ENCODE measurements at regions not wholly inside any gene's neighbourhood (a gene's known extent, or its start where the extent isn't known, plus 50 kb on each side); places are given as distances from the start of the nearest gene placed in this dataset.
A peak's percentile ranks its signal among the peaks of the same experiment; 100 is the strongest.
"Not testable (repeated sequence)": the region's sequence is repeated elsewhere in the genome, so short reads cannot be mapped to it uniquely, and the experiment has no call there.

DNA sequence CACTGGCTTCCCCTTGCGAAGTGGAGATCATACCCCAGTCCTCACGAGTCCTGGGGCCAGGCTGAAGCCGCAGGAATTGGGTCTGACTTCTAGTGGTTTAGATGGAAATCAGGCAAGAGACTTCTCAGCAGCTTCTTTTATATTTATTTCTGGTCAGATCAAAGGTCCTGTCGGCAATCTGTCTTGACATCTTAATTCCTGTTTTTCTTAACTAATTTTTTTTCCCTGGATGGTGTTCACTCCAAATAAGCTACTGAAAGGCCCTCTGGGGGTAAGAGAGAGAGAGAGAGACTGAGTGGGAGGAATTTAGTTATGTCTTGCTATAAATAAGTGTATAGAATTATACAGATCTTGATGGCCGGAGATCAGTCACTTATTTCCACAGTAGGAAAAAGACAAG, 698.7 kb upstream of the TBX3 start:
- no peak for DNase-seq

- DNase-seq: no peak
These were observed 696.7 kb upstream of the TBX3 start for GRCh38 chr12:115380546-115381120.

DNA sequence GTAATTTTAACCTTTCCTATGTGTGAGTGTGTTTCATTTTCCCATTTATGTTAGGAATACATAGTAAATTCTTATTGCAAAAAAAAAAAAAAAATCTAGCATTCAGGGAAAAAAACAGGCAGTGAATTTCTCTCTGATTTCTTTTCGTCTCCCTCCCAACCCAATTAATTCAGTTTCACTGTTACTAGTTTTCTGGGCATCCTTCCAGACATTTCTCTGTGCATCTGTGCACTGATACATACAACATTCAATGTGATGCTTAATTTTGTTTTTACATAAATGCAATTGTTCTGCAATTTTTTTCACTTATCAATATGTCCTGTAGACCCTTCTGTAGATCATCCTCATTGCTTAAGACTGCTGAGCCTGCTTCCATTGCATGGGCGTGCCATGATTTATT, 694.3 kb upstream of the TBX3 start:
- no peak for DNase-seq

- DNase-seq: no peak
These were observed 693.8 kb upstream of the TBX3 start for GRCh38 chr12:115377779-115378178.

DNA sequence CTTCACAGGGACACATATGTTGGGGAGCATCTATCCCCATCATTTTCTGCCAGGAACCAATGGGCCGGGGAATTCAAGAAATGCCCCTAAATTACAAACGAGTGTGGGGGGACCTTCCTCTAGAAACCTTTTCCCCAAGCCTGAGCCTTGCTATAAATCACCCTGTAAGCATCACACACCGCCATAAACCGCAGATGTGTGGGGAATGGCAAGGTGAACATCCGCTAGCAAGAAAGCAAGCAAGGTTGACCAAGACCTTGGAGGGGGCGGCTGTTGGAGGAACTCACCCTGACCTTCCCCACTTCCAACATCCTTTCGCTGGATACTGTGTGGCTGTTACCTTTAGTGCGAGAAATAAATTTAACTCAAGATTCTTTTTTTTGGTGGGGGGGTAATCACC, 693.3 kb upstream of the TBX3 start:
- no peak for DNase-seq

GRCh38 chr12:115375186-115375991, 691.4 kb upstream of the TBX3 start:
- DNase-seq: no peak

DNA sequence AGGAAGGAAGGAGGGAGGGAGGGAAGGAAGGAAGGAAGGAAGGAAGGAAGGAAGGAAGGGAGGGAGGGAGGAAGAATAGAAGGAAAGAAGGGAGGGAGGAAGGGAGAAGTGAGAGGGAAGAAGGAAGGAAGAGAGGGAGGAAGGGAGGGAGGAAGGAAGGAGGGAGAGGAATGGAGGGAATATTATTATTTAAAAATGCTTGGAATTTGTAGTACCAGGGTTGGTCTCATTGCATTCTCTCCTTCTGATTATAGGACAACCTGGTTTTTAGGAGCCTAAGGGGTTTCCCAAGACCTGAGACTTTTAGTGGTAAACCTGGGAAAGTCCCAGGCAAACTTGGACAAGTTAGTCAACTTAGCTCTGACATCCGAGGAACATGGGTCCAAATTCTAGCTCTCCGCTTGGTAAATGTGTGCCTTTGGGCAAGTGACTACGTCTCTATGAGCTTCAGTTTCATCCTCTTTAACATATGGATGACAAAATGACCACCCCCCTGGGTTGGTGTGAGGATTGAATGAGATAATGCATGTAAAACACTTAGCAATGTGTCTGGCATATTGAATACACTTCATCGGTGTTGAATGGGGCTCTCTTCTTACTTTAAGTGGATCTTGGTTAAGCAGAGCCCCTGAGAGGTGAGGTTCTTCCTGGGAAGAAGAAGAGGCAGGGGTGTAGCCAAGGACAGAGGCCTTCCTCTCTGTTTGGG, 690.7 kb upstream of the TBX3 start:
- no peak for DNase-seq

GRCh38 chr12:115371711-115372110, 687.7 kb upstream of the TBX3 start:
- DNase-seq: no peak

- no peak for DNase-seq
These were observed 686.7 kb upstream of the TBX3 start for GRCh38 chr12:115370650-115371049.

- no peak for DNase-seq
These were observed 686.2 kb upstream of the TBX3 start for GRCh38 chr12:115370207-115370606.

DNA sequence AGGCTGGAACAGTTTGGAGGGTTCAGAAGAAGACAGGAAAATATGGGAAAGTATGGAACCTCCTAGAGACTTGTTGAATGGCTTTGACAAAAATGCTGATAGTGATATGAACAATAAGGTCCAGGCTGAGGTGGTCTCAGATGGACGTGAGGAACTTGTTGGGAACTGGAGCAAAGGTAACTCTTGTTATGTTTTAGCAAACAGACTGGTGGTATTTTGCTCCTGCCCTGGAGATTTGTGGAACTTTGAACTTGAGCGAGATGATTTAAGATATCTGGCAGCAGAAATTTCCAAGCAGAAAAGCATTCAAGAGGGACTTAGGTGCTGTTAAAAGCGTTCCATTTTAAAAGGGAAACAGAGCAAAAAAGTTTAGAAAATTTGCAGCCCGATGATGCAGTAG, 682.3 kb upstream of the TBX3 start:
- not testable (repeated sequence) for DNase-seq

- DNase-seq: not testable (repeated sequence)
These were observed 681.8 kb upstream of the TBX3 start for GRCh38 chr12:115365765-115366164.

GRCh38 chr12:115364921-115365320, 680.9 kb upstream of the TBX3 start:
- DNase-seq: no peak

GRCh38 chr12:115362339-115362976, 678.5 kb upstream of the TBX3 start:
- no peak for DNase-seq

GRCh38 chr12:115357681-115358080, 673.7 kb upstream of the TBX3 start:
- no peak for DNase-seq

DNA sequence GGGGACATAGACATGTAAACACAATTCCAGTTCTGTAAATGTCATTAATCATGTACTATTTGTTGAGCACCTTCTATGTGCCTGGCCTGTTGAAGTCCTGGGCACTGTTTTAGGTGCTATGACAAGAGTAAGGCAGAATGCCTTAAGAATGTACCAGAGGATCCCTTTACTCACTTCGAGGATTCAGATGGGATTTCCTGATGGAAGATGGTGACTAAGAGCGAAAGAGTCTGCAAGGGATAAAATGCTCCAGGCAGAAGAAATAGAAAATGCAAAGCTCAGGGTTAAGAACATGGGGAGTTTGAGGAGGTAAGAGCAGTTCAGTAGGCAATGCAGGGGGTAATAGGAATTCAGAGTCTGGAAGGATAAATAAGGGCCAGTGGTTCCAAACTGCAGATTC, 671.3 kb upstream of the TBX3 start:
- DNase-seq: no peak

DNA sequence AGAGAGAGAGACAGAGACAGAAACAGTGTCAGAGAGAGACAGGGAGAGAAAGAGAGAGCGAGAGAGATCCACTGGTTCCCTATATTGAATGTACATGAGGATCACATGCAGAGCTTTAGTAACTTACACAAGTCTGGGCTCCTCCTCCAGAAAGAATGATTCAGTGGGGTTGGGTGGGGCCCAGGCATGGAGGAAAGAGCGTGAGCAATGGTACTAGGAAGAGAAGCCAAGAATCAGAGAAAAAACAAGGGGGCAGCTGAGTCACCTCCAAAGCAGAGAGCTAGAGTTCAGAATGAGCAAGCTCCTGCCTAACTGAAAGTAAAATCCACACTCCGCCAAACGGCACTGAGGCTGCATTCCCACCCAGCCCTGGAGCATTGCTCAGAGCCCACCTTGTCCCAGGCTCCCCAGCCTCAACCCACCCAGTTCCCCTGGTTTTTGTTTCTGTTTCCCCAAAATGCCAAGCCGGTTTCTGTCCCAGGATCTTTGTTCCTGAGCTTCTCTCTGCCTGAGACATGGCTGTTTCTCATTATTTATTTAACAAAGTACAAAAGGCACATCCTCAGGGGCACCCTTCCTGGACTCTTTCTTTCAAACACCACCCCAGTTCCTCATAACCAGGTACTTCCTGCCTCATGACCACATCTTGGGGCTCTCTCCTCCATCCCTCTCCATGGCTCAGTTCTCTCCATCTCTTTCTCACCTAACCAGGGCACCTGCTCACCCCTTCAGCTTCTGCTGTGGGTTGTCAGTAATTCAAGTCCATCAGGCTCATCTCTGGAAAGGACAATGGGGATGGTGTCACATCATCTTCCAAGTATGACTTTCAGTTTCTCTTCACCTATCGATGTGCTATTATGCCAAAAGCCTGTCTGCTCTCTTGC, 670.3 kb upstream of the TBX3 start:
- DNase-seq: peak; percentile 14

- no peak for DNase-seq
These were observed 669.5 kb upstream of the TBX3 start for GRCh38 chr12:115353467-115353866.

DNA sequence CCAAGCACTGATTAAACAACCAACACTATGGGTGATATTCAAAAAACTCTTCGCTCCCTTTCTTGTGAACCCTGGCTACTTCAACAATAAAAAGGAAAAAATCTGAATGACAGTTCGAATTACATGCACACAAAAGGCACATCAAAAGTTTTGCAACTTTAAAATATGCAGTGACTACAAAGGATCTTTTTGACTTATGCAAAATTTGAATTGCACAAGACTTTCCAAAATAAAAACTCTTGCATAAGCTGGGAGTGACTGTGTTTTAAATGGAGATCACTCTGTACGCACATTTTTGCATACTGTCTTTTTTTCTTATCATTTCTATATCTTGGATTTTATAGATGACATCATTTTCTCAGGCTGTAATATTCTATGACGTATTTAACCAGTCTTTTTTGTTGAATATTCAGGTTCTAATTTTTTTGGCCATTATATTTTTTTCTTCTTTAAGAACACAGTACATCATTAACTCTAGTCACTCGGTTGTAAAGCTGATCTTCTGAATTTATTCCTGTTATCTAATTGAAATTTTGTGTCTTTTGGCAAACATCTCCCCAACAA, 667.6 kb upstream of the TBX3 start:
- DNase-seq: no peak

GRCh38 chr12:115349711-115350110, 665.7 kb upstream of the TBX3 start:
- DNase-seq: no peak

- no peak for DNase-seq
These were observed 664.3 kb upstream of the TBX3 start for GRCh38 chr12:115348301-115348700.

DNA sequence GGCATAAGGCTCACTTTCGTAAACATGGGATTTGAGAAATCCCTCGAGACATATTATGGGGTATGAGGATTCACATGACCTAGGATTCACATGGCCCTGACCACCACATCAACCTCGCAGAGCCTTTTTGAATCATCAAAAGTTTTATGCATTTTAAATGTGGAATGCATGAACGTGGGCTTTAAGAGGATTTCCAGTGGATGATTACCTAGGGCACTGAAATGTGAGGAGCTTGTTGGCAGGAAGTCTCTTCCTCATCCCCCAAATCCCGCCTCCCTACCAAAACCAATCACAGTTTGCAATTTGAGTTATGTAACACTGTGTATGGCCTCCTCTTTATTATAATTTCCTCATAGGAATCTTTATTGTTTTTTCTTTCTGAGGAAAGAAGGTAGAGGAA, 659.6 kb upstream of the TBX3 start:
- DNase-seq: no peak
